ENCODE measurements at regions not wholly inside any gene's neighbourhood (a gene's known extent, or its start where the extent isn't known, plus 50 kb on each side); places are given as distances from the start of the nearest gene placed in this dataset.

DNA sequence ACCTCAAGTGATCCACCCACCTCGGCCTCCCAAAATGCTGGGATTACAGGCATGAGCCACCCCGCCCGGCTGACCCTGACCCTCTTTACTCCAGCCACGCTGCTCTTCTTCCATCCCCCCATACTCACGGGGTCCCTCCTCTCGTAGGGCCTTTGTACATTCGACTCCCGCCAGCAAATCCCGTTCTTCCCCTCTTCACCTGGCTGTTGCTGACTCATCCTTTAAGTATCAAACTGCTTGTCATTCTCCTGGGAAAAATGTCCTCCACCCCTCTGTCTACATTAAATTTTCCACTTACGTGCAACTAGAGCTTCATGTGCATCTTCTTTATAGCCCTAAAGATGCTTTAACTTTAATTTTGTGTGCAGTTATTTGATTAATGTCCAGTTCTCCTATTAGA, 203.1 kb downstream of the OPA1 start (continued):
- TF ChIP-seq, protein P1, sequence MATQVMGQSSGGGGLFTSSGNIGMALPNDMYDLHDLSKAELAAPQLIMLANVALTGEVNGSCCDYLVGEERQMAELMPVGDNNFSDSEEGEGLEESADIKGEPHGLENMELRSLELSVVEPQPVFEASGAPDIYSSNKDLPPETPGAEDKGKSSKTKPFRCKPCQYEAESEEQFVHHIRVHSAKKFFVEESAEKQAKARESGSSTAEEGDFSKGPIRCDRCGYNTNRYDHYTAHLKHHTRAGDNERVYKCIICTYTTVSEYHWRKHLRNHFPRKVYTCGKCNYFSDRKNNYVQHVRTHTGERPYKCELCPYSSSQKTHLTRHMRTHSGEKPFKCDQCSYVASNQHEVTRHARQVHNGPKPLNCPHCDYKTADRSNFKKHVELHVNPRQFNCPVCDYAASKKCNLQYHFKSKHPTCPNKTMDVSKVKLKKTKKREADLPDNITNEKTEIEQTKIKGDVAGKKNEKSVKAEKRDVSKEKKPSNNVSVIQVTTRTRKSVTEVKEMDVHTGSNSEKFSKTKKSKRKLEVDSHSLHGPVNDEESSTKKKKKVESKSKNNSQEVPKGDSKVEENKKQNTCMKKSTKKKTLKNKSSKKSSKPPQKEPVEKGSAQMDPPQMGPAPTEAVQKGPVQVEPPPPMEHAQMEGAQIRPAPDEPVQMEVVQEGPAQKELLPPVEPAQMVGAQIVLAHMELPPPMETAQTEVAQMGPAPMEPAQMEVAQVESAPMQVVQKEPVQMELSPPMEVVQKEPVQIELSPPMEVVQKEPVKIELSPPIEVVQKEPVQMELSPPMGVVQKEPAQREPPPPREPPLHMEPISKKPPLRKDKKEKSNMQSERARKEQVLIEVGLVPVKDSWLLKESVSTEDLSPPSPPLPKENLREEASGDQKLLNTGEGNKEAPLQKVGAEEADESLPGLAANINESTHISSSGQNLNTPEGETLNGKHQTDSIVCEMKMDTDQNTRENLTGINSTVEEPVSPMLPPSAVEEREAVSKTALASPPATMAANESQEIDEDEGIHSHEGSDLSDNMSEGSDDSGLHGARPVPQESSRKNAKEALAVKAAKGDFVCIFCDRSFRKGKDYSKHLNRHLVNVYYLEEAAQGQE (IDR thresholded peaks at IDR 0.05; ENCODE audit: unreplicated experiment), result no peak
- TF ChIP-seq EZH2phosphoT487 (IDR thresholded peaks at IDR 0.05; ENCODE audit: unreplicated experiment) (no peak), STAT1 (IDR thresholded peaks at IDR 0.05; ENCODE audit: unreplicated experiment) (no peak)
- TF ChIP-seq, protein P2, sequence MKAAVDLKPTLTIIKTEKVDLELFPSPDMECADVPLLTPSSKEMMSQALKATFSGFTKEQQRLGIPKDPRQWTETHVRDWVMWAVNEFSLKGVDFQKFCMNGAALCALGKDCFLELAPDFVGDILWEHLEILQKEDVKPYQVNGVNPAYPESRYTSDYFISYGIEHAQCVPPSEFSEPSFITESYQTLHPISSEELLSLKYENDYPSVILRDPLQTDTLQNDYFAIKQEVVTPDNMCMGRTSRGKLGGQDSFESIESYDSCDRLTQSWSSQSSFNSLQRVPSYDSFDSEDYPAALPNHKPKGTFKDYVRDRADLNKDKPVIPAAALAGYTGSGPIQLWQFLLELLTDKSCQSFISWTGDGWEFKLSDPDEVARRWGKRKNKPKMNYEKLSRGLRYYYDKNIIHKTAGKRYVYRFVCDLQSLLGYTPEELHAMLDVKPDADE (IDR thresholded peaks at IDR 0.05), result no peak

DNA sequence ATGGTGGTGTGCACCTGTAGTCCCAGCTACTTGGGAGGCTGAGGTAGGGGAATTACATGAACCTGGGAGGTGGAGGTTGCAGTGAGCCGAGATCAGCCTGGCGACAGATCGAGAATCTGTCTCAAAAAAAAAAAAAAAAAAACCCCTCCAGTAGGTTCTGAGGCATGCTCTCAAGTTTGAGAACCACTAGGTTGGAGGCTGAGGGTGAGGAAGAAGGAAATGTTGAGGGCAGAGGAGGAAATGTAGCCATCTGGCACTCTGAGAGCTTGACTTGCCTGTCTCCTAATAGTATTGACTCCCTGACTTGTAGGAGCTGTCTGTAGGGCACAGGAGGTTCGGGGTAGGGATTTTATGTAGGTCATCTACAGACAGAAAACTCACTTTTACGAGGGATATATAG, 204.6 kb downstream of the OPA1 start:
- H3K4me1 ChIP-seq (ENCODE audit: insufficient read depth), result 0 out of 2 replicates have a peak, but pooled peaks cover 4% of the 10 kb centered on the region
- DNase-seq (ENCODE audit: low spot score), result no peak
- no peaks in the 10 kb centered on the region for H3K27me3 ChIP-seq (ENCODE audit: insufficient read depth)
- Mint-ChIP-seq H3K9me3 (peaks cover 4% of the 10 kb centered on the region; the same call in 2 of the 3 replicates), H3K36me3 (ENCODE audit: low read depth) (peaks cover 3% of the 10 kb centered on the region; the same call in 2 of the 3 replicates), H3K27ac (no peak overlapping the region), H3K4me3 (no peak overlapping the region), H3K27me3 (ENCODE audit: insufficient read depth, low read depth, poor library complexity) (peaks cover 10% of the 10 kb centered on the region), H3K4me1 (peaks cover 28% of the 10 kb centered on the region)
- no peaks in the 10 kb centered on the region for H3K36me3 ChIP-seq (ENCODE audit: insufficient read depth)
- no peak overlapping the region for H3K4me2 ChIP-seq
- H3K4me3 ChIP-seq, result no peak overlapping the region
- H3K79me2 ChIP-seq (replicated peaks; ENCODE audit: insufficient read depth), result no peaks in the 10 kb centered on the region
- no peaks in the 10 kb centered on the region for H4K20me1 ChIP-seq (replicated peaks; ENCODE audit: insufficient read depth)
- H3K27ac ChIP-seq (ENCODE audit: low read depth), result no peak overlapping the region
- H3K9me2 ChIP-seq (ENCODE audit: insufficient read depth), result no peaks in the 10 kb centered on the region
- H2AFZ ChIP-seq, result no peak overlapping the region
- no peak for ATAC-seq
- H3F3A ChIP-seq (replicated peaks; ENCODE audit: low read depth), result no peaks in the 10 kb centered on the region
- TF ChIP-seq, protein P3, sequence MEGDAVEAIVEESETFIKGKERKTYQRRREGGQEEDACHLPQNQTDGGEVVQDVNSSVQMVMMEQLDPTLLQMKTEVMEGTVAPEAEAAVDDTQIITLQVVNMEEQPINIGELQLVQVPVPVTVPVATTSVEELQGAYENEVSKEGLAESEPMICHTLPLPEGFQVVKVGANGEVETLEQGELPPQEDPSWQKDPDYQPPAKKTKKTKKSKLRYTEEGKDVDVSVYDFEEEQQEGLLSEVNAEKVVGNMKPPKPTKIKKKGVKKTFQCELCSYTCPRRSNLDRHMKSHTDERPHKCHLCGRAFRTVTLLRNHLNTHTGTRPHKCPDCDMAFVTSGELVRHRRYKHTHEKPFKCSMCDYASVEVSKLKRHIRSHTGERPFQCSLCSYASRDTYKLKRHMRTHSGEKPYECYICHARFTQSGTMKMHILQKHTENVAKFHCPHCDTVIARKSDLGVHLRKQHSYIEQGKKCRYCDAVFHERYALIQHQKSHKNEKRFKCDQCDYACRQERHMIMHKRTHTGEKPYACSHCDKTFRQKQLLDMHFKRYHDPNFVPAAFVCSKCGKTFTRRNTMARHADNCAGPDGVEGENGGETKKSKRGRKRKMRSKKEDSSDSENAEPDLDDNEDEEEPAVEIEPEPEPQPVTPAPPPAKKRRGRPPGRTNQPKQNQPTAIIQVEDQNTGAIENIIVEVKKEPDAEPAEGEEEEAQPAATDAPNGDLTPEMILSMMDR (conservative IDR thresholded peaks at IDR 0.05; ENCODE audit: low read depth in 2 of 2), result no peak
- TF ChIP-seq, protein P1 (IDR thresholded peaks at IDR 0.05; ENCODE audit: unreplicated experiment), result no peak
- TF ChIP-seq ZNF114 (CRISPR knock-in tag; IDR thresholded peaks at IDR 0.05) (no peak), CREB1 (CRISPR knock-in tag; IDR thresholded peaks at IDR 0.05; ENCODE audit: low read depth) (no peak), EZH2phosphoT487 (IDR thresholded peaks at IDR 0.05; ENCODE audit: unreplicated experiment) (no peak), NANOG (IDR thresholded peaks at IDR 0.05; ENCODE audit: borderline replicate concordance) (no peak), STAT1 (IDR thresholded peaks at IDR 0.05; ENCODE audit: unreplicated experiment) (no peak)
- TF ChIP-seq, protein P2 (IDR thresholded peaks at IDR 0.05), result no peak
